SIG-M5 (cell line): ENCODE measurements at regions not wholly inside any gene's neighbourhood (a gene's known extent, or its start where the extent isn't known, plus 50 kb on each side); places are given as distances from the start of the nearest gene placed in this dataset.
"Not testable (repeated sequence)": the region's sequence is repeated elsewhere in the genome, so short reads cannot be mapped to it uniquely, and the experiment has no call there.

Experiments used
- DNase-seq: peaks from one replicate; lab custom pipeline; 2025; lab: John Stamatoyannopoulos, UW

- DNase-seq = no peak
Measured at GRCh38 chr7:41428381-41428780, 274.5 kb downstream of the INHBA start.

GRCh38 chr7:41425926-41426325, 277.0 kb downstream of the INHBA start:
- DNase-seq = no peak

DNA sequence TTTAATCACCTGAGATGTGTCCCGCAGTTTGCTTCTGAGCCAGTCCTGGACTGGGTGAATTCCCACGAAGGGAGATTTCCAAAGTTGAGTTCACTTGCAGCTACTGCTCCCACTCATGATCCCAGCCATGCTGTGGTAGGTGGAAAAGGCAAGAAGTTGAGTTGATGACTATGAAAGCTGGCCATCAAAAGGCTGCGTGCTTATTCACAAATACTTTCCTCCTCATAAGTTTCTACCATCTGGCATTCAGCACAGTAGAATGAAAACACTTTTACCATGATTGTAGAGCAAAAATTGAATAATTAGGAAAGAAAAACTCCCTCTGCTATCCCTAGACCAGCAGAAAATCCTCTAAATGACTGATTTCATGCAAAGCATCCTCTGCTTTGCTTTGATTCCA, 281.8 kb downstream of the INHBA start:
- no peak for DNase-seq

DNA sequence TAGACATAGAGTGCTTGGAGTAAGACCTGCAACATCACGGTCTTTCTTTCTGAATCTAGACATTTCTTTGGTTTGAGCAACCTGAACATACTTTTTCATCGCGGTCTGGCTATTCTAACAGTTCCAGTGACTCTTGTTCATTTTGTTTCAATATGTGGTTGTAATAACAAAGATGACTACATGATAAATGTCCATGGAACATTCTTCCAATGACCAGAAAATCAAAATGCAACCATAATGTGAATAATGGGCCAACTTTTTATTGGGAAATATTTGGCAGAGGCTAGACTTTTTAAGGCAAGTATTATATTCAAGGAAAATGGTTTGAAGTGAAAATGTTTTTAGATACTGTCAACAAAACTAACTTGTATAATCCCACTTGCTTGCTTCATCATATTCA, 282.5 kb downstream of the INHBA start:
- no peak for DNase-seq

- DNase-seq = no peak
Measured at GRCh38 chr7:41418337-41418736, 284.6 kb downstream of the INHBA start.

- no peak for DNase-seq
Measured at GRCh38 chr7:41416208-41416595, 286.7 kb downstream of the INHBA start.

DNA sequence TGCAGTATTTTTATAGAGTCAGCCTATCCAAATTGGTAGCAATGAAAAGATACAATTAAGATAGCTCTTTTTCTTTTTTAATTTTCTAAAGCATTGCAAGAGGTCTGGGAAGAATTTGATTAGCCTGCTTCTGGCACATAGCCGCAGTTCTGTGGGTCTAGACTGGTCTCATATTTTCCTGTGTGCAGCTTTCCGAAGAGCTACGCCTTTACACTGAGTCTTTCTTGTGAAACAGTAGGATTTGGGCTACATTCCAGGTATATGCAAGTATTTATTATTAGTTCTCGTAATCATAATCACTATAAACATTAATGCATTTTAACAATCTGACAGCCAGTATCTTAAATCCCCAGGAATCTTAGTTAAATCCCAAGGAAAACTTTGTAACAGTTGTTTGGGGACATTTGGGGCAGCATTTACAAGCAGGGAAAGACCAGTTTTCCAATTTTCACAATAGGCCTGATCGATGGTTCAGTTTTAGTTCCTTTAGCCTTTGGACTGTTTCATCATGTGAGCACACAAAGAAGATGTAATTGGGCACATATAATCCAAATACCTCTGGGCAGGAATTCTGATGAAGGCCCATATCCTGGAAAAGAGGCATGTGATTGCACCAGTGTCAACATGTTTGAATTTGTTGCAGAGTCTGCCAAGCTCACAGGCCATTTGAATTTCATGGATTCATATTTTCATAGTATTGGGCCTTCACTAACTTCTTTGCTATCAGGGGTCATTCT, 287.3 kb downstream of the INHBA start:
- no peak for DNase-seq

- DNase-seq = no peak
Measured at GRCh38 chr7:41415051-41415450, 287.8 kb downstream of the INHBA start.

DNA sequence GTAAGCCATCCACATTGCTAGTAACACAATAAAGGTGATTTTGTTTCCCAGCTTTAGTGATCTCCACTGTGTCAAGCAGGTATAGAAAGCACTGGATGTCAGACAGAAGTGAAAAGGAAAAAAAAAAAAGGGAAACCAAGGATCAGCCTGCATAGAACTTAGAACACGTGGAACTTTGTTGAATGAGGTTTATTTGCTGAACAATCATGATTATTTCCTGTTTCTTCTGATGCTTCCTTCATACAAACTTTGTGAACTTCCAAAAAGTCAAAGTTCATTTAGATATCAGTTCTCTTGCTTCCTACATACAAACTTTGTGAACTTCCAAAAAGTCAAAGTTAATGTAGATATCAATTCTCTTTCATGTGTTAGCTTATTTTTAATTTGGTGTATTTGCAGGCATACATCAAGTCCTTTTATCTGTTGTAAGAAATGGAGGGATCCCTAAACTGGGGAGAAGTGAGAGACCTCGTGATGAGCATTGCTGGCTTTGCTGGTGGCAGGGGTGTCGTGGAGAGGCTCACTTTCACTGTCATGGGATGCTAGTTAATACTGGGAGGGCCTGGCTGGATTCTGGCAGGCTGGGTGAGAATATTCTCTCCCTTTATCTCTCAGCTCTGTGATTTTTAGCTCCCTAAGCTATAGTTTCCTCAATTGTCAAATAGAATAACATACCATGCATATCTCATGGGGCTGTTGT, 298.4 kb downstream of the INHBA start:
- DNase-seq = no peak

DNA sequence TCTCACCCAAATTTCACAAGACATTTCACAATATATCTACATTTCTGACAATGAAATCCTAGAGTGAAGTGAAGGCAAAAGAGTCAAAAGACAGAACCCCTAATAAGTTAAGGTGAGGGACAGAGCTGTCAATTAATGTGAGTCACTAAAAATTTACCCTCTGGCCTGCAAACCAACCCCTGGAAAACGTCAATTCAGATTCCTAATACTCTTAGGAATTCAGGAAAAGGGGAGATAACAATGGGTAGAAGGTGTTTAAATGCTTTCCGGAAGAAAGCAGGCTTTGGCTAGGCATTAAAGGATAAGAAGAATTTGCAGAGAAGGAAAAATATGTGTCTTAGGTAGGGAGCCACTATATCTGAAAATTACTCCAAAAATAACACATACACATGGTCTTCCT, 299.6 kb downstream of the INHBA start:
- DNase-seq = no peak

DNA sequence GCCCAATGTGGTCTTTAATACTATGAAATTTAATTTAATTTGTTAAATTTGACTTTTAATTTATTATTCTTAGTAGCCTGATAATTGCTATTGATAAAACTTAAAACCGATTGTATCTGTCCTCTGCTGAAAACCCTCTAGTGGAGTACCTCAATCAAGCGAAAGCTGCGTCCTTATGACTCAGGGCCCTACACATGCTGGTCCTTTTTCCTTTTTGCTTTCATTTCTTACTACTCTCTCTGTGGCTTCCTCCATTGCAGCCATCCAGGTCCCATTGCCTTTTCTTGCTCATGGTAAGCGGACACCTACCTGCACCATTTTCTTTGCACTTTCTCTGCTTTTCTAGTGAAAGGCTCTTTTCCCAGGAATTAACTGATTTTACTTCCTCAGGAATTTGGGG, 301.1 kb downstream of the INHBA start:
- no peak for DNase-seq

- DNase-seq = no peak
Measured at GRCh38 chr7:41399171-41399570, 303.7 kb downstream of the INHBA start.

DNA sequence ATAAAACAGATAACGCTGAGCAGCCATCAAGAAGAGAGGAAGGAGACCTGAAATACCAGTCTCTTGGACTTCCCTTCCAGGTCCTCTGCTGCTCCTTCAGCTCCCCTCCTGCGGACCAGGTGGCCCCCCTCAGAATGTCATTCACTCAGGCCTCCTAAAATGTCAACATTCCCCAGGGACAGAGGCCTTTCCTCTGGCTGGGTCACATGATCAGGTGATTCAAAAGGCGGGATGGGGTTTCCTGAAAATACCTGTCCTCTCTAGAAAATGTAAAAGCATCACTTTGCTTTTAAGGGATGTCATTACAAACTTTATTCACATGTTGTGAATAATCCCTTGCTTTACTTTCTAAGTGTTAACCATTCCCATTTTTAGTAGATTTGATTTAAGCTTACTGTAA, 311.1 kb downstream of the INHBA start:
- no peak for DNase-seq

- DNase-seq = not testable (repeated sequence)
Measured at GRCh38 chr7:41388933-41389332, 314.0 kb downstream of the INHBA start.

GRCh38 chr7:41385996-41386395, 316.9 kb downstream of the INHBA start:
- no peak for DNase-seq

- no peak for DNase-seq
Measured at GRCh38 chr7:41384418-41384817, 318.5 kb downstream of the INHBA start.

DNA sequence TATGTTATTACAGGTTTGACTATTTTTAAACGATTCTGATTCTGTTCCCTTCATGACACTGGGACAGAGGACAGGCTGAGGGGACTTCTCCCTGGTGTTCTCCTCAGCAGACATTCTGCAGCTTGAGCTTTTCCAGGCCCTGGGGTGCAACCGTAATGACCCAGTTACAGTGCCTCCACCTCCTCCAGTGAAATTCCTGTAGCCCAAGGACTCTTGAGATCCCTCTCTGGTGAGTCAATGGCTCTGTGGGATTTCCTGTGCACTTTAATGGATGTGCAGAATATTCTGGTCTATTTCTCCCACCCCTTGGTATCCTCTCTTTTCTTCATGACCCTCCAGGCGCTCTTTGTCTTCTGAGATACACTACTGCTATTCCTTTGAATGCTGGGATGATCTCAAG, 319.3 kb downstream of the INHBA start:
- DNase-seq = no peak

GRCh38 chr7:41378156-41378555, 324.7 kb downstream of the INHBA start:
- DNase-seq = no peak

DNA sequence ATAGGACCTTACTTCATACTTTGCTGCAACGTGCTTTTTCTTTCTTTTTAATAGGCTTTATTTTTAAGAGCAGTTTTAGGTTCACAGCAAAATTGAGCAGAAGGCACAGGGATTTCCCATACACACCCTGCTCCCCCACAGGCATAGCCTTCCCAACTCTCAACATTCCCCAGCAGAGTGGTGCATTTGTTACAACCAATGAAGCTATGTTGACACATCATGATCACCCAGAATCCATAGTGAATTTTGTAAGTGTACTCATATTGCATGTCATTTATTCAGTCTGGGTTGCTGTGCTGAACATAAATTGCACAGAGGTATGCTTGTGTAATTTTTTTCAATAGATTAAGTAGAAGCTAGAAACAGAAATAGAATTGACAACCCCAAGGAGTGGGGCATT, 327.3 kb downstream of the INHBA start:
- no peak for DNase-seq

GRCh38 chr7:41374150-41374848, 328.6 kb downstream of the INHBA start:
- no peak for DNase-seq

- no peak for DNase-seq
Measured at GRCh38 chr7:41367967-41368882, 334.7 kb downstream of the INHBA start.

DNA sequence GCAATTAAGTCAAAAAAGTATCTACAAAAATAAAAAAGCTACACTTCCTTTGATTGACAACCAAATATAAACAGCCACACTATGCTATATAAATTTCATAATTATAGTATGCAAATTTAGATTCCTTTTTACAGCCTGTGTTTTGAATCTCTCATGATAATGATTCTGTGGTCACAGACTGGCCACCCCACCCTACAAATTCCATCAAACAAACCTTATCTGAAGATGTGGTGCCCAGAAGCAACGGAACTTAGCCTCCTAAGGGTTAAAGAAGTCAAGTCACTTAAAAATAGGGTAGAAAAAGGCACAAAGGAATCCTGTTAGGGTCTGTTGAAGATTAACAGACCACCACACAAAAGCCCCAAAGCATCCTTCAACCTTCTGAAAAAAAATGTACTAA, 351.8 kb downstream of the INHBA start:
- DNase-seq = no peak
